ENCODE measurements at regions not wholly inside any gene's neighbourhood (a gene's known extent, or its start where the extent isn't known, plus 50 kb on each side); places are given as distances from the start of the nearest gene placed in this dataset.
"Not testable (repeated sequence)": the region's sequence is repeated elsewhere in the genome, so short reads cannot be mapped to it uniquely, and the experiment has no call there.

GRCh38 chr6:101150226-101150625 lies 243.3 kb upstream of the GRIK2 start:
- no peak for TF ChIP-seq CTCF (IDR thresholded peaks at IDR 0.05)
- ATAC-seq (ENCODE audit: low FRiP score) (no peak), DNase-seq (ENCODE audit: low spot score) (no peak)

- not testable (repeated sequence) for DNase-seq (ENCODE audit: low spot score); ATAC-seq (ENCODE audit: low FRiP score)
Measured at GRCh38 chr6:101157638-101158037, 235.9 kb upstream of the GRIK2 start.

- TF ChIP-seq CTCF (IDR thresholded peaks at IDR 0.05) = no peak
- no peak for ATAC-seq (ENCODE audit: low FRiP score)
- DNase-seq (ENCODE audit: low spot score) = no peak
Measured at GRCh38 chr6:101163611-101164010, 229.9 kb upstream of the GRIK2 start.

- TF ChIP-seq CTCF (IDR thresholded peaks at IDR 0.05) = no peak
- no peak for DNase-seq (ENCODE audit: low spot score)
- ATAC-seq (ENCODE audit: low FRiP score) = no peak
Measured at GRCh38 chr6:101167638-101168037, 225.9 kb upstream of the GRIK2 start.

GRCh38 chr6:101171049-101171448 lies 222.5 kb upstream of the GRIK2 start:
- ATAC-seq (ENCODE audit: low FRiP score); DNase-seq (ENCODE audit: low spot score): not testable (repeated sequence)

GRCh38 chr6:101178748-101179147 lies 214.8 kb upstream of the GRIK2 start:
- DNase-seq (ENCODE audit: low spot score) (no peak), ATAC-seq (ENCODE audit: low FRiP score) (no peak)
- no peak for TF ChIP-seq CTCF (IDR thresholded peaks at IDR 0.05)

GRCh38 chr6:101181006-101181405 lies 212.5 kb upstream of the GRIK2 start:
- ATAC-seq (ENCODE audit: low FRiP score) = no peak
- no peak for TF ChIP-seq CTCF (IDR thresholded peaks at IDR 0.05)

GRCh38 chr6:101188285-101188798 lies 205.2 kb upstream of the GRIK2 start:
- not testable (repeated sequence) for ATAC-seq (ENCODE audit: low FRiP score); DNase-seq (ENCODE audit: low spot score)

More at GRCh38 chr6:101181006-101181405, 212.5 kb upstream of the GRIK2 start:
- DNase-seq (ENCODE audit: low spot score) = no peak

GRCh38 chr6:101195588-101195987 lies 197.9 kb upstream of the GRIK2 start:
- no peak for DNase-seq (ENCODE audit: low spot score)
- no peak for TF ChIP-seq CTCF (IDR thresholded peaks at IDR 0.05)

More at GRCh38 chr6:101195588-101195987, 197.9 kb upstream of the GRIK2 start:
- ATAC-seq (ENCODE audit: low FRiP score) = no peak
